ENCODE measurements at regions not wholly inside any gene's neighbourhood (a gene's known extent, or its start where the extent isn't known, plus 50 kb on each side); places are given as distances from the start of the nearest gene placed in this dataset.

DNA sequence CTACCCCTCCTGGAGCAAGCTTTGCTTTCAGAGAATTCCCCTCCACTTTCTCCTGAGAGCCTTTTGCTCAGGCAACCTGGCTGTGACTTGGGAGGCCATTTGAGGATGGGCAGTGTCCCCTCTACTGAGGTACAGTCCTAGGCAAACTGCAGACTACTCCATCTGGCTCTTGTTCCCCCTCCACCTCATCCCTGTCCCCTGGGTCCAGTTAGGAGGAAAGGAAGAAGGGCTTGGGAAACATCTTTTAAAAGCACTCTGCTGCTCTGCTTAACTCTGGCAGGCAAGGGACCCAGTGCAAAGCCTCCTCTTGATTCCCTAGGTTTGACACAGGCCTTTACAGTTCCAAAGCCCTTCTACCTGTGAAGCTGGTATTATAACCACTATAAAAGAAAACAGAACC lies 108.2 kb downstream of the NAV1 start:
- TF ChIP-seq, protein P1, sequence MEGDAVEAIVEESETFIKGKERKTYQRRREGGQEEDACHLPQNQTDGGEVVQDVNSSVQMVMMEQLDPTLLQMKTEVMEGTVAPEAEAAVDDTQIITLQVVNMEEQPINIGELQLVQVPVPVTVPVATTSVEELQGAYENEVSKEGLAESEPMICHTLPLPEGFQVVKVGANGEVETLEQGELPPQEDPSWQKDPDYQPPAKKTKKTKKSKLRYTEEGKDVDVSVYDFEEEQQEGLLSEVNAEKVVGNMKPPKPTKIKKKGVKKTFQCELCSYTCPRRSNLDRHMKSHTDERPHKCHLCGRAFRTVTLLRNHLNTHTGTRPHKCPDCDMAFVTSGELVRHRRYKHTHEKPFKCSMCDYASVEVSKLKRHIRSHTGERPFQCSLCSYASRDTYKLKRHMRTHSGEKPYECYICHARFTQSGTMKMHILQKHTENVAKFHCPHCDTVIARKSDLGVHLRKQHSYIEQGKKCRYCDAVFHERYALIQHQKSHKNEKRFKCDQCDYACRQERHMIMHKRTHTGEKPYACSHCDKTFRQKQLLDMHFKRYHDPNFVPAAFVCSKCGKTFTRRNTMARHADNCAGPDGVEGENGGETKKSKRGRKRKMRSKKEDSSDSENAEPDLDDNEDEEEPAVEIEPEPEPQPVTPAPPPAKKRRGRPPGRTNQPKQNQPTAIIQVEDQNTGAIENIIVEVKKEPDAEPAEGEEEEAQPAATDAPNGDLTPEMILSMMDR (IDR thresholded peaks at IDR 0.05): no peak
- TF ChIP-seq POLR2A (IDR thresholded peaks at IDR 0.05): no peak
